GM21717 (cell line): ENCODE measurements at regions not wholly inside any gene's neighbourhood (a gene's known extent, or its start where the extent isn't known, plus 50 kb on each side); places are given as distances from the start of the nearest gene placed in this dataset.
"Not testable (repeated sequence)": the region's sequence is repeated elsewhere in the genome, so short reads cannot be mapped to it uniquely, and the experiment has no call there.

ENCODE experiments used
- ATAC-seq: cut with Tn5 transposase; IDR thresholded peaks from one replicate; pipeline ENCODE4 v1.9.1; 2021; ENCODE audit warnings: mild to moderate bottlenecking, moderate library complexity; ENCODE audit not compliant: unreplicated experiment

- no peak for ATAC-seq
These were observed 573.5 kb downstream of the DSC3 start for GRCh38 chr18:30469091-30469490.

DNA sequence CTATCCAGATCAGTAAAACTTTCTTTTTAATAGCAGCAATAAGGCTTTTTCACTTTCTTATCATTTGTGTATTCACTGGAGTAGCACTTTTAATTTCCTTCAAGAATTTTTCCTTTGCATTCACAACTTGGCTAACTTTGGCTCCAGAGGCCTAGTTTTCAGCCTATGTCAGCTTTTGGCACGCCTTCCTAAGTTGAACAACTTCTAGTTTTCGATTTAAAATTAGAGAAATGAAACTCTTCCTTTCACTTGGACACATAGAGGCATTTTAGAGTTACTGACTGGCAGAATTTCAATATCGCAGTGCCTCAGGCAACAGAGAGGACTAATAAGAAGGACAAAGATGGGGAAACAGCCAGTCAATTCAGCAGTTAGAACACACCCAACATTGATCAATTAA is 577.4 kb downstream of the DSC3 start:
- no peak for ATAC-seq

GRCh38 chr18:30457156-30457555 is 585.4 kb downstream of the DSC3 start:
- no peak for ATAC-seq

- no peak for ATAC-seq
These were observed 586.8 kb downstream of the DSC3 start for GRCh38 chr18:30455741-30456140.

- no peak for ATAC-seq
These were observed 587.6 kb downstream of the DSC3 start for GRCh38 chr18:30454920-30455319.

- no peak for ATAC-seq
These were observed 590.6 kb downstream of the DSC3 start for GRCh38 chr18:30451981-30452380.

GRCh38 chr18:30450927-30451326 is 591.6 kb downstream of the DSC3 start:
- ATAC-seq: no peak

DNA sequence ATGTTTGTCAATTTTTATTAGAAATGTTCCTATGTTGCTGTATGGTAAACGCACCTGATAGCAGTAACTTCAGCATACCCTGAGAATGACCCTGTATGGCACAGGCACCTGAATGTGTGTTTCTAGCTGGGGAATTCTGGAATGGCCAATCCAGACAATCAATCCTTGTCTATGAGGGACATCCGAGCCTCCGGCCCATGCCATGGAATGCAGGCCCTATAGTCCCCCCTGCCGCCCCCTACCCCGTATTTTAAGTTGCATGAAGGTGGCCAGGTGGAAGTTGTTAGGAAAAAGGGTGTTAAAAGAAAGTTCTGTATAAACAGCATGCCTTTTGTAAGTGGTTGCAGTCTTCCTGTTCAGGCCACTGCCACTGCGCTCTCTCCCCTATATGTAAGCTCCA is 595.9 kb downstream of the DSC3 start:
- ATAC-seq: no peak

- no peak for ATAC-seq
These were observed 598.0 kb downstream of the DSC3 start for GRCh38 chr18:30444544-30444943.

DNA sequence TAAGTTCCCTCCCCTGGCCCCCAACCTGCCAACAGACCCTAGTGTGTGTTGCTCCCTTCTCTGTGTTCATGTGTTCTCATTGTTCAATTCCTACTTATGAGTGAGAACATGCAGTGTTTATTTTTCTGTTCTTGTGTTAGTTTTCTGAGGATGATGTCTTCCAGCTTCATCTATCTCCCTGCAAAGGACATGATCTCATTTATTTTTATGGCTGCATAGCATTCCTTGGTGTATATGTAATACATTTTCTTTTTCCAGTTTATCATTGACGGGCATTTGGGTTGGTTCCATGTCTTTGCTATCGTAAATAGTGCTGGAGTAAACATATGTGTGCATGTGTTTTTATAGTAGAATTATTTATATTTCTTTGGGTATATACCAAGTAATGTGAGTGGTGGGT is 602.2 kb downstream of the DSC3 start:
- ATAC-seq: no peak

- ATAC-seq: no peak
These were observed 603.4 kb downstream of the DSC3 start for GRCh38 chr18:30439174-30439573.

DNA sequence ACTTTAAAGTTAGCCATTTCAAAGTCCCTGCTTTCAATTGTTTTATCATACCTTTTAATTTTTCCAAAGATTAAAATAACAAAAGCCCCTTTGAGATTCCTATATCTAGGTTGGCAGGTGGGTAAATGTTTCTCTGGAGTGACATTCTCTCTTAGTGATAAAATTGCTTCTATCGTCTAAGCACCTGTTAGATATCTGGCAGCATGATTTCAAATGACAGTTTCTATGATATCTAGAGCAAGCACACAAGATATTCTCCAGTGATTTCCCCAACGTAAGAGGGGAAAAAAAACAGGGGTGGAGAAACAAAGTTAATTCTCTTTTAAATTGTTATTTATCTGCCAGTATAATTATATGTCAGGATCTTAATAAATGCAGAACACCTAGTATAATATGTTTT is 610.2 kb downstream of the DSC3 start:
- ATAC-seq: no peak

- not testable (repeated sequence) for ATAC-seq
These were observed 623.1 kb downstream of the DSC3 start for GRCh38 chr18:30419399-30419798.

DNA sequence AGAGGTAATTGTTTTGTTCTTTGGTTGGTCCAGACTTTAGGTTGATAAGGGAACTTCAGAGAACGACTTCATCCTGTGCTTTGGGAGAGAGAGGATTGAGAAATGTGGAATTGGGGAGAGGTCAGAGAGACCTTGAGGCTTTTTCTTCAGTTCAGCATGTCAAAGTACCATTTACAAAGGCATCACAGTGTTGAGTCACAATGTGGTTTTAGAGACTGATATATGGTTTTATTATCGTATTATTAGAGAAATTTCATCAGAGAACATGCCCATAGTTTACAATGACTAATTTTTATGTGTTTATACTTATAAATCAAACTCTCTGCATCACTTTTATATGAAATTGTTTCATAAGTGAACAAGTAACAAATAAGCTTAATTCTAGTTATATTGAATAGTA is 626.6 kb downstream of the DSC3 start:
- no peak for ATAC-seq

DNA sequence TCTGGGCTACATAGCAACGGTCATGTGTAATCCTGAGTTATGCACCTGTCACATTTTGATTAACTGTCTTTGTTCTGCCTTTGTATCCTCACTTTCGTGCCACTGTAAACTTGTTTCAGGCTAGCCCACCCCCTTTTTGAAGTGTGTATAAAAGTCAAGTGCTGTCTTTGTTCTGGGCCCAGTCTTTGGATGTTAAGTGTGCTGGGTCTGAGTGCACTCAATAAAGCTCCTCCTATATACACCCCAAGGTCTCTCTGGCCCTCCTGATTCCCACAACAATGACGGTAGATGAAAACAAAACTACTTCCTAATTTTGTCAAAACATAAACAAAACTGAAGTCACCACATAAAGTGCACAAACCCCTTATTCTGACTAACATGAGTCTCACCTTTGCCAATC is 633.4 kb downstream of the DSC3 start:
- no peak for ATAC-seq

- ATAC-seq: no peak
These were observed 635.8 kb downstream of the DSC3 start for GRCh38 chr18:30406728-30407127.

DNA sequence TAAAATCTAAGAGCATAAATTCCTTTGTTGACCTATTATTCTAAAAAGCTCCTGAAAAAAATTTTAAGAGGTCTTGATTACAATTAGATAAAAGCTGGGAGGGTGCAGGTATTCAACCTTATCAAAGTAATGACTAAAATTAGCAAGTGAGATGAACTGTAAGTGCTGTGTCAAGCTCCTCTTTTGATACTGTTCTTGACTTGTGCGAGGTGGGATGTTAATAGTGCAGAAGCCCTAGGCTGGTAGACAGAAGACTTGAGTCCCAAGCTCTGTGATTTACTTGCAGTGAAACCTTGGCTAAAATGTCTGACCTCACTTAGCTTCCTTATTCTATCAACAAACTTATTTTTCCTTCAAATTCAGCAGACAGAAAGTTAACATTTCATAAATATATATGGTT is 637.5 kb downstream of the DSC3 start:
- no peak for ATAC-seq

DNA sequence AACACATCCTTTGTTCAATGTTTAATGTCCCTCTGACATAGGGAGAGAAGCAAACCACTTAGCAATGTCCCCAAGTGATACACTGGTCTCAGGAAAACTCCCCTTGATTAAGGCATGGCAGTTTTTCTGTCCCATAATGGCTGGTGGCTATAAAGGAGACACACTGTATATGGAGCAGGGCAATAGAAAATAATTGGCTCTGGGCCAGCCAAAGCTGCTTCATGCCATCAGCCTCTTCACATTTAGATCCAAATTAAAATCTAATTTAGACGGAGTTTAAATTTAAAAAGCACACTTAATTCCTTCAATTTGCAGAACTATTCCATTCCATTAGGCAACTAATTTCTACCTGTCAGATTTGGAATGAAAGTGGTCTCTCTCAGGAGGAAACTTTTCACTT is 638.1 kb downstream of the DSC3 start:
- no peak for ATAC-seq

GRCh38 chr18:30403278-30403677 is 639.3 kb downstream of the DSC3 start:
- ATAC-seq: no peak

GRCh38 chr18:30387401-30387800 is 655.1 kb downstream of the DSC3 start:
- ATAC-seq: no peak

- no peak for ATAC-seq
These were observed 655.9 kb downstream of the DSC3 start for GRCh38 chr18:30386624-30387023.

- no peak for ATAC-seq
These were observed 656.9 kb downstream of the DSC3 start for GRCh38 chr18:30385684-30386083.

DNA sequence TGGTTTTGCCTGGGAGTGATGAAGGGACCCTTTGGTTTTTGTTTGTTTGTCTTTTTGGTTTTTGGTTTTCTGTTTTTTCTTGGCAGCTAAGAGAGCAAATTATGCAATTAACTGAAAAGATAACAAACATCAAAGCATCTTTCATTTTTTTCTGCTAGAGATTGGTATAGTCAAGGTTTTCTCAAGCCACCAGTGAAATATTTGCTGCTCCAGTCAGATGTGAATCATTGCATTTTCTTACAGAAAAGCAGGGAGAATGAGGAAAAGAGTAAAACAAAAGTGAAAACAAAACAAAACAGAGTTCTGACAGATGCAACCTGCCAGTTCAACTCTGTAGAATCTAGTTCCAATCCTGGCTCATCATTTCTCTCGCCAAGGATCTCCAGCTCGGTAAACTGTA is 660.7 kb downstream of the DSC3 start:
- ATAC-seq: no peak

GRCh38 chr18:30378097-30378496 is 664.4 kb downstream of the DSC3 start:
- no peak for ATAC-seq
